ENCODE measurements at regions not wholly inside any gene's neighbourhood (a gene's known extent, or its start where the extent isn't known, plus 50 kb on each side); places are given as distances from the start of the nearest gene placed in this dataset.
"Not testable (repeated sequence)": the region's sequence is repeated elsewhere in the genome, so short reads cannot be mapped to it uniquely, and the experiment has no call there.

GRCh38 chr12:23093488-23093887 lies 468.5 kb downstream of the ETNK1 start:
- no peak for DNase-seq

GRCh38 chr12:23096321-23096720 lies 471.4 kb downstream of the ETNK1 start:
- no peak for DNase-seq

DNA sequence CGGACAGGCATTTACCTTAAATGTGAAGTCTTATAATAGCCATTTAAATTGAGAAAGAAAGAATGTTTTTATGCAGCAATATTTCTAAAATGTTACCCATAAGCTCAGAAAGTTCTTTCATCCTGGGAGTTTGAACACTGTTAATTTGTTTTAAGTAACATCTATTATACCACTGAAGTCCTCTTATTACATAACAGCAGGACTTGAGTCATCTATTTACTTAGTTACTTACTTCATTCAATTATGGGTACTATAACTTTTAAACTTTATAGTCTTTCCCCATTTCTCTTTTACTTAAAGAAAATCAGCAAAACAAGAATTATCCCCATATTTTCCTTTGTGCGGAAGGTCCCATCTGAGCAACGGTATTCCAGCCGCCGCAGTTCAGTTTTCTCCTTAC lies 473.1 kb downstream of the ETNK1 start:
- DNase-seq, result no peak

GRCh38 chr12:23098517-23098916 lies 473.5 kb downstream of the ETNK1 start:
- peak; percentile 1 for DNase-seq

- DNase-seq, result no peak
Measured at GRCh38 chr12:23099104-23099503, 474.1 kb downstream of the ETNK1 start.

GRCh38 chr12:23099604-23100003 lies 474.6 kb downstream of the ETNK1 start:
- no peak for DNase-seq

DNA sequence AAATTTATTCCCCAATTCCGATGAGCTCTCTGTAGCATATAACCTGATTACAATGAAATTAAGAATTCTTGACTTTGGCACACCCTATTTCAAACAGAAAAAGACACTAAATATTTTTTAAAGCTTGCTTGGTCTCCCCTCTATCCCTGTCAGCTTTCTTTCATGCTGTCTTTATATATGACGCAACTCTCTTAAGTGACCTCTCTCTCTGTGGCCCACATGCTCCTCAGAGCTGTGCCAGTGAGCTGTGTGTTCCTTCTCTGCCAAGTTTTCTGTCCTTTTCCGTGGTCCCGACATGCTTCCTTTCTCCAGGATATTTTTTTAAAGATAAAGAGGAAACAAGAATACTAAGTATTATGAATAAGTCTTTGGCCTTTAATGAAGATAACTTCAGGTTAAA lies 484.0 kb downstream of the ETNK1 start:
- DNase-seq, result no peak

GRCh38 chr12:23113781-23114180 lies 488.8 kb downstream of the ETNK1 start:
- no peak for DNase-seq

DNA sequence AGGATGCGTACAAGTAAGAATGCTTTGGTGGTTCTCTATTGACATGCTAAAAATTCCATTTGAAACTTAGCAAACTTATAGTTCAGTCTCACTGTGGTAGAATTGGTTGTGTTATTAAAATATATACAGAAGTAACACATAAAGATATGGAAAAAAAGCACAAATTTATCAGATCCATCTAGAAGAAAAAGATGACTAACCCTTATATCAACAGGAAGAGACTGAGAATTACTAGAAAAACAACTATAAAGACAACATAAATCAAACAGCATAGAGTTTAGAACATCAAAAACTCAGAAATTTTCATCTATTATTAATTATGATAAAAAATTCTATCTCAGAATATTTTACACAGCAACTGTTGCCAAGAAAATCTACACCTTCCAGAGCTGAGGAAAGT lies 491.0 kb downstream of the ETNK1 start:
- no peak for DNase-seq

DNA sequence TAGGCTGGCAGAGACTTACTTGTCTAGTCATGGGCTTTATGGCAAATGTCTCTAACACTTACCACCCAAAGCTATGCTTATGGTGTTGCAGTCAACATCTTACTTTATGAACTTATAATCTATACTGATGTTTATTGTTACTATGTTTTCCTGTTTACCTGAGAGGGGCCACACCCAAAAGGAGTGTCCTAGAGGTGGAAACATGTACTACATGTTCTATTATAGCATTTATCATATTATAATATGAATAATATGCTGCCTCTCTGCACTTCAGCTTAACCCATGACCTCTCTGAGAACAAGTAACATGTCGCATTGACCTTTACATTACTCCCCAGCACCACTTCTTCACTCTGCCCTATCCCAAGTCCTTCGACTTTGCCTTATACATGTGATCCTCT lies 501.8 kb downstream of the ETNK1 start:
- DNase-seq, result no peak

- no peak for DNase-seq
Measured at GRCh38 chr12:23127701-23128100, 502.7 kb downstream of the ETNK1 start.

GRCh38 chr12:23128462-23128861 lies 503.5 kb downstream of the ETNK1 start:
- DNase-seq, result no peak

GRCh38 chr12:23132357-23132756 lies 507.4 kb downstream of the ETNK1 start:
- DNase-seq, result no peak

GRCh38 chr12:23133471-23133870 lies 508.5 kb downstream of the ETNK1 start:
- no peak for DNase-seq

DNA sequence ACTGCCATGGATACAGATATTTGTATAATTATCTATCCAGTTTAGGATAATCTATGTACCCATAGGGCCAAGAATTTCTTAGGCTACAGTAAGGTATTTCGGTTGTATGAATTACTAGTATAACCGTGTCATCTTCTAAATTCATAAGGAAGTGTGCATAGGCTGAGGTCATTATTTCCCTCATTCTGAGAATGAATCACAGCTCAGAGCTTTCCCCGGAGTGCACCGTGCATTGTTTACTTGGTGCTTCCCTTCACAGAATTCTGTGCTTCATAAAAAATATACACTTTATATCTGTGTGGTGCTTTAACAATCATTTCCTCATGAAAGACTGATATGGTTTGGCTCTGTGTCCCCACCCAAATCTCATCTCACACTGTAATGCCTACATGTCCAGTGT lies 514.1 kb downstream of the ETNK1 start:
- no peak for DNase-seq

- DNase-seq, result no peak
Measured at GRCh38 chr12:23140710-23141109, 515.7 kb downstream of the ETNK1 start.

- DNase-seq, result no peak
Measured at GRCh38 chr12:23141335-23141734, 516.4 kb downstream of the ETNK1 start.

DNA sequence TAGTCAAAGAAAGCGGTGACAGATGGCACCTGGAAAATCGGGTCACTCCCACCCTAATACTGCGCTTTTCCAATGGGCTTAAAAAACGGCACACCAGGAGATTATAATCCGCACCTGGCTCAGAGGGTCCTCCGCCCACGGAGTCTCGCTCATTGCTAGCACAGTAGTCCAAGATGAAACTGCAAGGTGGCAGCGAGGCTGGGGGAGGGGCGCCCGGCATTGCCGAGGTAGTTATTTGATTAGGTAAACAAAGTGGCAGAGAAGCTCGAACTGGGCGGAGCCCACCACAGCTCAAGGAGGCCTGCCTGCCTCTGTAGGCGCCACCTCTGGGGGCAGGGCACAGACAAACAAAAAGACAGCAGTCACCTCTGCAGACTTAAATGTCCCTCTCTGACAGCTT lies 521.1 kb downstream of the ETNK1 start:
- DNase-seq, result not testable (repeated sequence)

DNA sequence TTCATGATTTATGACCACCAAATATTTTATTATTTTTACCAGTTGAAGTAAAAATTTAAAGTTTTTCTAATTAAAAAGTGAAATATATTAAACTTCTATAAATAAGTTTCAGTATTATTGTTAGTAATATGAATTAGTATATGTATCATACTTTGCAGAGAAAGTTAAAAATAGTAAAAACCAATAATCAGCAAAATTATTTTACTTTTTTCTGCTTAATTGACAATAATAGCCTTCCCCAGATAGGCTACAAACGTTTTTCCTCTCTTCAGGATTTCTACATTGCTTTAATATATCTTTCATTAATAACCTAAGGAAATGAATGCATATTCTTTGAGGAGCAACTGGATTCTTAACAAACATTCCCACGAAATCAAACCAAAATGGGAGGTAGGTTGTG lies 543.5 kb downstream of the ETNK1 start:
- no peak for DNase-seq

GRCh38 chr12:23169012-23169695 lies 544.2 kb downstream of the ETNK1 start:
- no peak for DNase-seq

- DNase-seq, result no peak
Measured at GRCh38 chr12:23169696-23170013, 544.7 kb downstream of the ETNK1 start.

GRCh38 chr12:23174917-23175316 lies 549.9 kb downstream of the ETNK1 start:
- DNase-seq, result no peak

GRCh38 chr12:23185346-23185745 lies 560.4 kb downstream of the ETNK1 start:
- DNase-seq, result no peak

- no peak for DNase-seq
Measured at GRCh38 chr12:23186950-23187349, 562.0 kb downstream of the ETNK1 start.

DNA sequence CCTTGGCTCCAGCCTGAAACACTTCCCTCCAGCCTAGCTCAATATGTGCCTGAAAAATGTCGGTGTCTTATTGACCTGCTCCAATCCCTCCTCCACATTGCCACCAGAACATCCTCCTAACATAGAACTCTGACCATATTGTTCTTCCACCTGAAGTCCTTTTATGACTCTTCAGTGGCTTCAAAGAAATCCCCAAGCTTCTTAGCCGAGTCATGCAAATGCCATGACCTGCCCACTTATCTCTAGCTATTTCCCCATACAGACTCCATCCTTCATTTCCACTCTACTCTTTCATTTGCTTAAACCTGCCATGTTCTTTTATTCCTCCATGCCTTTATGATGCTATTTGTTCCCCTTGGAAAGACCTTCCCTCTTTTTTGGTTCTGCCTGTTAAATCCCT lies 568.6 kb downstream of the ETNK1 start:
- no peak for DNase-seq

GRCh38 chr12:23197266-23197665 lies 572.3 kb downstream of the ETNK1 start:
- no peak for DNase-seq

Data from fibroblast of skin of right biceps (primary cell).